ENCODE measurements at regions not wholly inside any gene's neighbourhood (a gene's known extent, or its start where the extent isn't known, plus 50 kb on each side); places are given as distances from the start of the nearest gene placed in this dataset.

DNA sequence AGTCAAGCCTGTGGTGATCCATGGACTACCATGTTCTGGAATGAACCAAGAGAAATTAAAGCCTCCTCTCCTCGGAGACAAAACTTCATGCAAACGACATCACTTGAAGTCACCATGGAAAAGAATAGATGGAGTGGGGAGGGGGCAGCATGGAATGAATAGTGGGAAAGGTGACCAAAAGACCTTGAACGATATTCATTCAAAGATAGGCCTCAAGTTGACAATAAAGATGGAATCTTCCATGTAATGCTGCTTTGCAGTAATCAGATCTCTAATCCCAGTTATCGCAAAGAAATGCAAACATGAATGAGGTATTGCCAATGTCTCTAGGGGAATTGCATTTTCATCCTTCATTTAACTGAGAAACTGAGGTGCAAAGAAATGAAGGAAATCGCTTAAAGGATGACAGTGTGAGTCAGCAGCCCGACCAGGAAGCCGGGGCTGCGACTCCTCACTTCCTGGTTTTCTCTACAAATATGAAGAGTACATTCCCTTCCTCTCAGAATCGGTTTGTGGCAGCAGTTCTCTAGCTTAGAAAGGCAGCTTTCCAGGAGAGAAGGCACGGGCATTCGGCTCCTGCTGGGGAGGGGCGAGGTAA, 65.6 kb upstream of the RREB1 start (continued):
- TF ChIP-seq, protein P1, sequence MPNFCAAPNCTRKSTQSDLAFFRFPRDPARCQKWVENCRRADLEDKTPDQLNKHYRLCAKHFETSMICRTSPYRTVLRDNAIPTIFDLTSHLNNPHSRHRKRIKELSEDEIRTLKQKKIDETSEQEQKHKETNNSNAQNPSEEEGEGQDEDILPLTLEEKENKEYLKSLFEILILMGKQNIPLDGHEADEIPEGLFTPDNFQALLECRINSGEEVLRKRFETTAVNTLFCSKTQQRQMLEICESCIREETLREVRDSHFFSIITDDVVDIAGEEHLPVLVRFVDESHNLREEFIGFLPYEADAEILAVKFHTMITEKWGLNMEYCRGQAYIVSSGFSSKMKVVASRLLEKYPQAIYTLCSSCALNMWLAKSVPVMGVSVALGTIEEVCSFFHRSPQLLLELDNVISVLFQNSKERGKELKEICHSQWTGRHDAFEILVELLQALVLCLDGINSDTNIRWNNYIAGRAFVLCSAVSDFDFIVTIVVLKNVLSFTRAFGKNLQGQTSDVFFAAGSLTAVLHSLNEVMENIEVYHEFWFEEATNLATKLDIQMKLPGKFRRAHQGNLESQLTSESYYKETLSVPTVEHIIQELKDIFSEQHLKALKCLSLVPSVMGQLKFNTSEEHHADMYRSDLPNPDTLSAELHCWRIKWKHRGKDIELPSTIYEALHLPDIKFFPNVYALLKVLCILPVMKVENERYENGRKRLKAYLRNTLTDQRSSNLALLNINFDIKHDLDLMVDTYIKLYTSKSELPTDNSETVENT (CRISPR knock-in tag; IDR thresholded peaks at IDR 0.05), result no peak
- TF ChIP-seq GABPB2 (CRISPR knock-in tag; conservative IDR thresholded peaks at IDR 0.05), result no peak
- no peak for TF ChIP-seq RBBP5 (IDR thresholded peaks at IDR 0.05; ENCODE audit: borderline replicate concordance, insufficient read depth, low read length, poor library complexity, severe bottlenecking)
- TF ChIP-seq ESRRA (IDR thresholded peaks at IDR 0.05; ENCODE audit: borderline replicate concordance, low read depth), result no peak
- TF ChIP-seq CREB1 (IDR thresholded peaks at IDR 0.05), result no peak
- no peak for TF ChIP-seq CREB1 (CRISPR knock-in tag; IDR thresholded peaks at IDR 0.05)
- TF ChIP-seq, protein P2, sequence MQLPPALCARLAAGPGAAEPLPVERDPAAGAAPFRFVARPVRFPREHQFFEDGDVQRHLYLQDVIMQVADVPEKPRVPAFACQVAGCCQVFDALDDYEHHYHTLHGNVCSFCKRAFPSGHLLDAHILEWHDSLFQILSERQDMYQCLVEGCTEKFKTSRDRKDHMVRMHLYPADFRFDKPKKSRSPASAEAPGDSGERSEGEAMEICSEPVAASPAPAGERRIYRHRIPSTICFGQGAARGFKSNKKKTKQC (CRISPR knock-in tag; IDR thresholded peaks at IDR 0.05), result no peak
- TF ChIP-seq TEAD1 (CRISPR knock-in tag; IDR thresholded peaks at IDR 0.05), result no peak
- no peak for TF ChIP-seq GATA2 (CRISPR knock-in tag; IDR thresholded peaks at IDR 0.05)
- no peak for TF ChIP-seq ARID2 (IDR thresholded peaks at IDR 0.05)
- TF ChIP-seq, protein P3, sequence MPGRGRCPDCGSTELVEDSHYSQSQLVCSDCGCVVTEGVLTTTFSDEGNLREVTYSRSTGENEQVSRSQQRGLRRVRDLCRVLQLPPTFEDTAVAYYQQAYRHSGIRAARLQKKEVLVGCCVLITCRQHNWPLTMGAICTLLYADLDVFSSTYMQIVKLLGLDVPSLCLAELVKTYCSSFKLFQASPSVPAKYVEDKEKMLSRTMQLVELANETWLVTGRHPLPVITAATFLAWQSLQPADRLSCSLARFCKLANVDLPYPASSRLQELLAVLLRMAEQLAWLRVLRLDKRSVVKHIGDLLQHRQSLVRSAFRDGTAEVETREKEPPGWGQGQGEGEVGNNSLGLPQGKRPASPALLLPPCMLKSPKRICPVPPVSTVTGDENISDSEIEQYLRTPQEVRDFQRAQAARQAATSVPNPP (IDR thresholded peaks at IDR 0.05; ENCODE audit: borderline replicate concordance, insufficient read depth, insufficient read length), result no peak
- TF ChIP-seq, protein P4, sequence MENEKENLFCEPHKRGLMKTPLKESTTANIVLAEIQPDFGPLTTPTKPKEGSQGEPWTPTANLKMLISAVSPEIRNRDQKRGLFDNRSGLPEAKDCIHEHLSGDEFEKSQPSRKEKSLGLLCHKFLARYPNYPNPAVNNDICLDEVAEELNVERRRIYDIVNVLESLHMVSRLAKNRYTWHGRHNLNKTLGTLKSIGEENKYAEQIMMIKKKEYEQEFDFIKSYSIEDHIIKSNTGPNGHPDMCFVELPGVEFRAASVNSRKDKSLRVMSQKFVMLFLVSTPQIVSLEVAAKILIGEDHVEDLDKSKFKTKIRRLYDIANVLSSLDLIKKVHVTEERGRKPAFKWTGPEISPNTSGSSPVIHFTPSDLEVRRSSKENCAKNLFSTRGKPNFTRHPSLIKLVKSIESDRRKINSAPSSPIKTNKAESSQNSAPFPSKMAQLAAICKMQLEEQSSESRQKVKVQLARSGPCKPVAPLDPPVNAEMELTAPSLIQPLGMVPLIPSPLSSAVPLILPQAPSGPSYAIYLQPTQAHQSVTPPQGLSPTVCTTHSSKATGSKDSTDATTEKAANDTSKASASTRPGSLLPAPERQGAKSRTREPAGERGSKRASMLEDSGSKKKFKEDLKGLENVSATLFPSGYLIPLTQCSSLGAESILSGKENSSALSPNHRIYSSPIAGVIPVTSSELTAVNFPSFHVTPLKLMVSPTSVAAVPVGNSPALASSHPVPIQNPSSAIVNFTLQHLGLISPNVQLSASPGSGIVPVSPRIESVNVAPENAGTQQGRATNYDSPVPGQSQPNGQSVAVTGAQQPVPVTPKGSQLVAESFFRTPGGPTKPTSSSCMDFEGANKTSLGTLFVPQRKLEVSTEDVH (IDR thresholded peaks at IDR 0.05; ENCODE audit: low read depth, partially characterized antibody), result no peak
- no peak for TF ChIP-seq TAF1 (IDR thresholded peaks at IDR 0.05; ENCODE audit: control insufficient read depth, extremely low read depth, insufficient read depth, low read length, severe bottlenecking)
- TF ChIP-seq CHD1 (IDR thresholded peaks at IDR 0.05; ENCODE audit: low read length), result no peak
- TF ChIP-seq TSC22D4 (tag; IDR thresholded peaks at IDR 0.05), result no peak
- TF ChIP-seq ZNF124 (CRISPR knock-in tag; IDR thresholded peaks at IDR 0.05), result no peak
- TF ChIP-seq, protein P5, sequence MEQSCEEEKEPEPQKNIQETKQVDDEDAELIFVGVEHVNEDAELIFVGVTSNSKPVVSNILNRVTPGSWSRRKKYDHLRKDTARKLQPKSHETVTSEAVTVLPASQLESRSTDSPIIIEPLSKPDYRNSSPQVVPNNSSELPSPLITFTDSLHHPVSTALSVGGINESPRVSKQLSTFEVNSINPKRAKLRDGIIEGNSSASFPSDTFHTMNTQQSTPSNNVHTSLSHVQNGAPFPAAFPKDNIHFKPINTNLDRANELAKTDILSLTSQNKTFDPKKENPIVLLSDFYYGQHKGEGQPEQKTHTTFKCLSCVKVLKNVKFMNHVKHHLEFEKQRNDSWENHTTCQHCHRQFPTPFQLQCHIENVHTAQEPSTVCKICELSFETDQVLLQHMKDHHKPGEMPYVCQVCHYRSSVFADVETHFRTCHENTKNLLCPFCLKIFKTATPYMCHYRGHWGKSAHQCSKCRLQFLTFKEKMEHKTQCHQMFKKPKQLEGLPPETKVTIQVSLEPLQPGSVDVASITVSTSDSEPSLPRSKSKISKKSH (CRISPR knock-in tag; IDR thresholded peaks at IDR 0.05), result no peak
- TF ChIP-seq ZNF134 (CRISPR knock-in tag; conservative IDR thresholded peaks at IDR 0.05), result peak; percentile 6; the same call in 1 of the 2 replicates
- peak; percentile 49 for TF ChIP-seq ZFX (CRISPR knock-in tag; IDR thresholded peaks at IDR 0.05)

Measured in K562 (cell line).